Ectodermal cell (in vitro differentiated cells): ENCODE measurements at regions not wholly inside any gene's neighbourhood (a gene's known extent, or its start where the extent isn't known, plus 50 kb on each side); places are given as distances from the start of the nearest gene placed in this dataset.

Source experiments
- H3K27ac ChIP-seq: 2 replicates; pipeline ENCODE4 v1.7.0; 2013; ENCODE audit warnings: mild to moderate bottlenecking, low read depth, low read length; ENCODE audit not compliant: insufficient read depth, poor library complexity, severe bottlenecking
- H3K27me3 ChIP-seq: 2 replicates; pipeline ENCODE4 v1.7.0; 2013; ENCODE audit warnings: mild to moderate bottlenecking, low read length; ENCODE audit not compliant: insufficient read depth, control insufficient read depth, poor library complexity, severe bottlenecking
- H3K36me3 ChIP-seq: one replicate; pipeline ENCODE4 v1.7.0; 2013; ENCODE audit warnings: low read length; ENCODE audit not compliant: control insufficient read depth, insufficient read depth
- H3K4me1 ChIP-seq: one replicate; pipeline ENCODE4 v1.7.0; 2013; ENCODE audit warnings: low read length; ENCODE audit not compliant: control insufficient read depth, insufficient read depth
- H3K4me3 ChIP-seq: 2 replicates; pipeline ENCODE4 v1.7.0; 2013; ENCODE audit warnings: low read depth, low read length, control low read depth; ENCODE audit not compliant: insufficient read depth
- H3K9me3 ChIP-seq: 2 replicates; pipeline ENCODE4 v1.7.0; 2013; ENCODE audit warnings: mild to moderate bottlenecking, low read length, moderate library complexity; ENCODE audit not compliant: control insufficient read depth
- WGBS, 2 experiments: methylation state at CpG; one replicate each; pipeline ENCODE4 v1.1.7; 2013; ENCODE audit warnings: missing lambda C conversion rate in 2 of 2; 5-methylcytosine and 5-hydroxymethylcytosine counted together

DNA sequence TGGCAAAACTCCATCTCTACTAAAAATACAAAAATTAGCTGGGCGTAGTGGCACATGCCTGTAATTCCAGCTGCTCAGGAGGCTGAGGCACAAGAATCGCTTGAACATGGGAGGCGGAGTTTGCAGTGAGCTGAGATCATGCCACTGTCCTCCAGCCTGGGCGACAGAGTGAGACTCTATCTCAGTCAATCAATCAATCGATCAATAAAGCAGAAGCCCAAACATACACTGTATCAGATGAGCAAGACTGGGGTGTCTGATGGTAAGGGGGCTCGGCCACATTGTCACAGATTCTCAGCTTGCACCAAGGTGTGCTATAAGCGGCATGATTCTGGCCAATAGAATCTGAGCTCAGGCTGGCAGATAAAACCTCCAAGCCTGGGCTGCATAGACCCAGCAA is 261.1 kb downstream of the BUD13 start:
- no peaks in the 10 kb centered on the region for H3K9me3 ChIP-seq
- H3K27me3 ChIP-seq: no peaks in the 10 kb centered on the region
- no peak overlapping the region for H3K4me3 ChIP-seq
- peaks cover 1% of the 10 kb centered on the region for H3K4me1 ChIP-seq
- H3K36me3 ChIP-seq: no peaks in the 10 kb centered on the region
- H3K27ac ChIP-seq: no peak overlapping the region
- 90 to 92% methylated on average over 7 of the region's 7 CpGs for WGBS, 2 experiments

DNA sequence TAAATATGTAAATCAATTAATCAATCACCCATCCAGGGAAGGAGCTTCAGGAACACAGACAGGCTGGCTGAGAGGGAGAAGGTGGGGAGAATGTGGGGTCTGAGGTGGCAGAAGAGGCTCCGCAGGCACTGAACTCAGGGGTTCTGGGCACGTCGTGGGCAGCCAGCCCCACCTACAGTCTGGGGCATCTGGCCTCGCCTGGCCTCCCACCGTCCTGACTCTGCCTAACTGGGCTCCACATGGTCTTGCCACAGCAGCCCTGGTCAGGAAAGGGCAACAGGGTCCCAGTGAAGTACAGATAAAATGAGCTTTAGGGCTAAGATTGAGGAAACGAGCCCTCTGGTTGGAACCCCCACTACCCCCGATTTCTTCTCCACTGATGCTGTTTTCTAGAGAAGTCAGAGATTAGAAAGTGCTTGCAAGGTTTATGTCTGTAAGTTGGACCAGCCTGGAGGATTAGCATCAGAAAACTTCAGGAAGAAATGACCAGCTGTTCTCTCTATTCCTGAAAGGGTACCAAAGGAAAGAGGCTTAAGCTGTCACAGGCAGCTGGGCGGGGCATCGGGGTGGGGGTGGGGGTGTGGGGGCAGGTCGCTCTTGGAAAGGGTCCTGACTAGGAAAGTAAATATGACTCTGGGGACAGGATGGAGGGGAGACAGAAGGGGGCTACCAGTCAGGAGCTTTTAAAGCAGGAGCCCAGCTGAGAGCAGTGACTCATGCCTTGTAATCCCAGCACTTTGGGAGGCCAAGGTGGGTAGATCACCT is 261.7 kb downstream of the BUD13 start:
- no peak overlapping the region for H3K27ac ChIP-seq
- peaks cover 8% of the 10 kb centered on the region for H3K4me1 ChIP-seq
- 55 to 59% methylated on average over 10 of the region's 10 CpGs for WGBS, 2 experiments
- H3K36me3 ChIP-seq: no peaks in the 10 kb centered on the region
- H3K27me3 ChIP-seq: no peaks in the 10 kb centered on the region
- no peaks in the 10 kb centered on the region for H3K9me3 ChIP-seq
- no peak overlapping the region for H3K4me3 ChIP-seq

DNA sequence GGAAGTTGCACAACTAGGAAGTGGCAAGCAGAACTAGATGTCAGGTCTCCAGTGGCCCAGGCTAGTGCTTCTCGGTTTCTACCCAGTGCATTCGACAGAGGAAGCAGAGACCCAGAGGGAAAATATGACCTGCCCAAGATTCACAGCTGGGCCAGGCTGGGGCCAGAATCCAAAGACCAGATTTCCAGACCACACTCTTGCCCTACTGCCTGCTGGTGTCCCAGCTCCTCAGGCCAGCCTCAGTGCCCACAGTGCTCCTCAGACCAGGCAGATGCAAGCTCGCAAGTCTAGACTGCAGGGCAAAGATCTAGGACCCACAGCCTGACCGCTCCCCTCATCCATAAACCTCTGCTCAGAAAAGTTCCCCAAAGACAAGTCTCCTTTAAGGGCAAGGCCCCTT is 262.6 kb downstream of the BUD13 start:
- WGBS, 2 experiments: 91 to 93% methylated on average over 4 of the region's 4 CpGs
- Histone ChIP-seq H3K9me3 (no peaks in the 10 kb centered on the region), H3K4me3 (no peak overlapping the region), H3K4me1 (peaks cover 17% of the 10 kb centered on the region), H3K36me3 (no peaks in the 10 kb centered on the region), H3K27ac (no peak overlapping the region), H3K27me3 (no peaks in the 10 kb centered on the region)

- no peak overlapping the region for H3K27ac ChIP-seq
- H3K9me3 ChIP-seq: no peaks in the 10 kb centered on the region
- 81 to 85% methylated on average over 3 of the region's 3 CpGs for WGBS, 2 experiments
- no peaks in the 10 kb centered on the region for H3K27me3 ChIP-seq
- no peak overlapping the region for H3K4me3 ChIP-seq
- H3K36me3 ChIP-seq: no peaks in the 10 kb centered on the region
- peaks cover 22% of the 10 kb centered on the region for H3K4me1 ChIP-seq
Observed at GRCh38 chr11:116509551-116509950, 263.2 kb downstream of the BUD13 start.

DNA sequence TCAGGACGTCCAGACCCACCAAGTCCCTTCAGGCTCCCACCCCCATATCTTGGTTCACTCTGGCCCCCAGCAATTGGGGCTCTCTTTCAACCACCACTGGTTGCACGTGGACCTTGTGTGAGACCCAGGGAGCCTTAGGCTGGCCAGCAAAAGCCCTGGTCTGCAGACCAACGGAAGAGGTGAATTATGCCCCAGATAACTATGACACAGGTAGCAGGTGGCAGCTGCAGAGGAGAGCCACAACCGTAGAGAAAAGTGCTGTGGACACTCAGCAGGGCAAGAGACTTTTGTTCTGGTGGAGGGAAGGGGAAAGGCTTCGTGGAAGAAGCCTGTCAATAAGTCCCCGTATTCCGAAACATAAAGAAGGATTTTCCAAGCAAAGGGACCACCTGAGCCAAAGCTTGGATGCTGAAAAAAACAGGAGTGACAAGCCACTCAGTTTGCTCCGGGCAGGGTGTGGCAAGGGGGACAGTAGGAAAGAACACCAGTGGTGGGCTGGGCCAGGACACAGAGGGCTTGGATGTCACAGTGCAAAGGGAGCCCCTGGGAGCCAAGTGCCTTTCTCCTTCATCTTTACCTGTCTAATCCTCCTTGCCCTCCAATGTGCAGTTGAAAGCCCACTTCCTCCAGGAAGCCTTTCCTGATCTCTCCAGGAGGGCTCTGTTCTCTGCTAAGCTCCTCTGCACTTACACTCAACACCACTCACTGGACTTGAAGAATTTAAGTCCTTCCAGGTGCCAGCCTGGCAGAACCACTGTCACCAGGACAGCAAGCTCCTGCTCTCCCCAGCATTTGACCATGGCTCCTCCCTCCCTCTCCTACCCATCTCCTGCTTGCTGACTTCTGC is 264.7 kb downstream of the BUD13 start:
- no peak overlapping the region for H3K27ac ChIP-seq
- no peak overlapping the region for H3K4me3 ChIP-seq
- H3K36me3 ChIP-seq: no peaks in the 10 kb centered on the region
- no peaks in the 10 kb centered on the region for H3K27me3 ChIP-seq
- no peaks in the 10 kb centered on the region for H3K9me3 ChIP-seq
- peaks cover 27% of the 10 kb centered on the region for H3K4me1 ChIP-seq
- WGBS, 2 experiments: 88 to 89% methylated on average over 8 of the region's 8 CpGs

- H3K27me3 ChIP-seq: no peaks in the 10 kb centered on the region
- no peaks in the 10 kb centered on the region for H3K9me3 ChIP-seq
- no peaks in the 10 kb centered on the region for H3K36me3 ChIP-seq
- H3K4me1 ChIP-seq: peaks cover 31% of the 10 kb centered on the region
- H3K27ac ChIP-seq: no peak overlapping the region
- no peak overlapping the region for H3K4me3 ChIP-seq
- WGBS, 2 experiments: 88 to 96% methylated on average over 3 to 4 of the region's 4 CpGs
Observed at GRCh38 chr11:116507016-116507415, 265.8 kb downstream of the BUD13 start.

- H3K36me3 ChIP-seq: no peaks in the 10 kb centered on the region
- no peaks in the 10 kb centered on the region for H3K27me3 ChIP-seq
- H3K4me1 ChIP-seq: peaks cover 37% of the 10 kb centered on the region
- WGBS, 2 experiments: 85 to 86% methylated on average over 6 of the region's 6 CpGs
- H3K27ac ChIP-seq: no peak overlapping the region
- H3K9me3 ChIP-seq: no peaks in the 10 kb centered on the region
- H3K4me3 ChIP-seq: no peak overlapping the region
Observed at GRCh38 chr11:116506263-116506825, 266.4 kb downstream of the BUD13 start.

DNA sequence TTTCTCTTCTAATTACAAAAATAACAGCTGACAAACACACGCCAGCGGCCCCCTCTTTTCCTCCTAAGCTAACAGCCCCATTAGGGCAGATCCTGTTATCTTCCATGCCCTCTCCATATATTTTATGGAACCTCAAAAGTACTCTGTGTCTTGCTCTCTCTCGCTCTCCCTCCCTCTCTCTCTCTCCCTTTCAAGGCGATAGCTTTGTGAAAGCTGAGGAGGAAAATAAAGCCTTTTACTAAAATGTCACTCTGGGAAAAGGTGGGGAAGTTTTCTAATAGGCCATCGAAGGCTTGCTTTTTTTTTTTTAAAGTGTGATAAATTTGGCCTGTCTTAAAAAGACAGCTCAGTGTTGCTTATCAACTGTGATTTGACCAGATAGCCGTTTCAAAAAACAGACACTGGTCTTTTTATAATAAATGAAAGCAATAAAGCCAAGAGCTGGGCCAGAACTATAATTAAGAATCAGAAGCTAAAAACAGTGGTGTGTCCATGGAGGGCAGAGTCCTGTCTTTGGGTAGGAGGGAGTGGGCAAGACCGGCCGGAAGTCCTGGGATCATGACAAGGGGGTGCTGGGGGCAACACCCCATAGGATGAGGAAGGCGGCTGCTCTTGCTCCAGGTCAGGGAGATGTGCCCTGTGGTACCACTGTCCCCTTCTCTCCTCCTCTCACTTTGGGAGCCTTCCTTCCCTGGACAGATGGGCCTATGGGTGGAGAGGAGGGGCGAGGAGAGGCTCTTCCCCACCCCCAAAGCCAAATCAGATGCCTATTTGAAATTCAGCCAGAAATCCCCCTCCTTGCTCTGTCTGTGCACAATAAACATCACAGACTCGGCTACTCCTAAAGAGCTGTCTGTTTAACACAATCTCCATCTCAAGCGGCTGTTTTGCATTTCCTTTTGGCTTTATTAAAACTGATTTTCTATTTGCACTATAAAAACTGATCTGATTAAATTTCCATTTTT is 267.2 kb downstream of the BUD13 start:
- Histone ChIP-seq H3K36me3 (no peaks in the 10 kb centered on the region), H3K27me3 (no peaks in the 10 kb centered on the region), H3K4me1 (peaks cover 44% of the 10 kb centered on the region), H3K27ac (no peak overlapping the region), H3K4me3 (no peak overlapping the region), H3K9me3 (no peaks in the 10 kb centered on the region)
- WGBS, 2 experiments: 75 to 81% methylated on average over 9 to 12 of the region's 12 CpGs

DNA sequence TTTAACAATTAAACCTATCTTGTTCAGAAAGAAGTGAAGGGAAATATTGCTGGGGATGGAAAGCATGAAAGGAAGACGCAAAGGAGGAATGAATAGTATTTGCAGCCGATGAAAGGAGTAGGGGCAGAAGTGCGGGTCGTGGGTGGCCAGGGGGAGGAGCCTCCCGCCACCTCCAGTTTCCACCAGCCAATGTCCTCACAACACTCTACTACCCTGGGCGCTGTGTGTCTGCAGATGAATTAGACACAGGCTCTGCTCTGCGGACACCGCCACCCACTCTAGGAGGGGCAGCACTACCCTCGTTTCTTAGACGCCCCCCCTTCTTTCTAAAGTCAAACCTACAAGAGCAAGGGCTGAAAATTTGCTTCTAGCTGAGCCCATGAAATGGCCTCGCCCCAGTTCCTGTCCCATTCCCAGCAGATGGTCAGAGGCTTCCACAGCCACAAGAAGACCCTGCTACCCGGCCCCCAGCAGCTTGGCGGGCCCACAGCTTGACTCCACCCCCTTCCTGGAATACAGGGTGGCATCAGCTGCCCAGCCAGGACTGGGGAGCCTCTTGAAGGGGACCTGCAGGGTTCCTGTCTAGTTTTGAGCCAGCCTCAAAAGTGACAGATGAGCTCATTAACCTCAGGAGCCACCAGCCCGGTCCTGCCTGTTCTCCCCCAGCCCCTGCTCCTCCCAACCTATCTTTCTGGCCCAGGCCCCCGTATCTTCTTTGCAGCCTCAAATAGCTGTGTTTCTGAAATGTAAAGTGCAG is 268.1 kb downstream of the BUD13 start:
- Histone ChIP-seq H3K4me1 (peaks cover 52% of the 10 kb centered on the region), H3K4me3 (no peak overlapping the region), H3K9me3 (no peaks in the 10 kb centered on the region), H3K27ac (no peak overlapping the region), H3K27me3 (no peaks in the 10 kb centered on the region), H3K36me3 (no peaks in the 10 kb centered on the region)
- 77 to 80% methylated on average over 15 of the region's 15 CpGs for WGBS, 2 experiments
